ENCODE measurements at regions not wholly inside any gene's neighbourhood (a gene's known extent, or its start where the extent isn't known, plus 50 kb on each side); places are given as distances from the start of the nearest gene placed in this dataset.
"Not testable (repeated sequence)": the region's sequence is repeated elsewhere in the genome, so short reads cannot be mapped to it uniquely, and the experiment has no call there.

- no peak overlapping the region for H3K27ac ChIP-seq
- no peak overlapping the region for H3K4me3 ChIP-seq (ENCODE audit: low read depth in 1 of 2, low read length in 1 of 2)
- H3K9me3 ChIP-seq, result no peaks in the 10 kb centered on the region
- TF ChIP-seq CTCF (IDR thresholded peaks at IDR 0.05), result no peak
- no peaks in the 10 kb centered on the region for H3K36me3 ChIP-seq
- no peaks in the 10 kb centered on the region for H3K4me1 ChIP-seq (ENCODE audit: control insufficient read depth in 1 of 2, insufficient read depth in 1 of 2, low read depth in 1 of 2, low read length in 1 of 2)
- H3K27me3 ChIP-seq, result no peaks in the 10 kb centered on the region
Observed at GRCh38 chr7:152583006-152583405, 92.9 kb downstream of the XRCC2 start.

GRCh38 chr7:152579070-152579469, 96.9 kb downstream of the XRCC2 start:
- TF ChIP-seq CTCF (IDR thresholded peaks at IDR 0.05), result no peak

GRCh38 chr7:152577339-152577738, 98.6 kb downstream of the XRCC2 start:
- Histone ChIP-seq H3K4me1 (ENCODE audit: control insufficient read depth in 1 of 2, insufficient read depth in 1 of 2, low read depth in 1 of 2, low read length in 1 of 2) (no peaks in the 10 kb centered on the region), H3K27ac (no peak overlapping the region), H3K9me3 (no peaks in the 10 kb centered on the region), H3K36me3 (no peaks in the 10 kb centered on the region), H3K4me3 (ENCODE audit: low read depth in 1 of 2, low read length in 1 of 2) (no peak overlapping the region), H3K27me3 (no peaks in the 10 kb centered on the region)
- TF ChIP-seq CTCF (IDR thresholded peaks at IDR 0.05), result no peak

More at GRCh38 chr7:152579070-152579469, 96.9 kb downstream of the XRCC2 start:
- H3K36me3 ChIP-seq, result no peaks in the 10 kb centered on the region
- no peaks in the 10 kb centered on the region for H3K9me3 ChIP-seq
- no peaks in the 10 kb centered on the region for H3K4me1 ChIP-seq (ENCODE audit: control insufficient read depth in 1 of 2, insufficient read depth in 1 of 2, low read depth in 1 of 2, low read length in 1 of 2)
- H3K27me3 ChIP-seq, result no peaks in the 10 kb centered on the region
- H3K4me3 ChIP-seq (ENCODE audit: low read depth in 1 of 2, low read length in 1 of 2), result no peak overlapping the region
- H3K27ac ChIP-seq, result no peak overlapping the region

- no peak overlapping the region for H3K4me3 ChIP-seq (ENCODE audit: low read depth in 1 of 2, low read length in 1 of 2)
- no peaks in the 10 kb centered on the region for H3K27me3 ChIP-seq
- no peaks in the 10 kb centered on the region for H3K9me3 ChIP-seq
- no peak for TF ChIP-seq CTCF (IDR thresholded peaks at IDR 0.05)
- no peak overlapping the region for H3K27ac ChIP-seq
- H3K36me3 ChIP-seq, result no peaks in the 10 kb centered on the region
- no peaks in the 10 kb centered on the region for H3K4me1 ChIP-seq (ENCODE audit: control insufficient read depth in 1 of 2, insufficient read depth in 1 of 2, low read depth in 1 of 2, low read length in 1 of 2)
Observed at GRCh38 chr7:152574892-152575548, 100.9 kb downstream of the XRCC2 start.

GRCh38 chr7:152573186-152573585, 102.8 kb downstream of the XRCC2 start:
- H3K36me3 ChIP-seq; H3K4me3 ChIP-seq (ENCODE audit: low read depth in 1 of 2, low read length in 1 of 2); H3K27me3 ChIP-seq; H3K27ac ChIP-seq; H3K9me3 ChIP-seq; H3K4me1 ChIP-seq (ENCODE audit: control insufficient read depth in 1 of 2, insufficient read depth in 1 of 2, low read depth in 1 of 2, low read length in 1 of 2): not testable (repeated sequence)

GRCh38 chr7:152572101-152572500, 103.8 kb downstream of the XRCC2 start:
- TF ChIP-seq CTCF (IDR thresholded peaks at IDR 0.05), result no peak
- no peak overlapping the region for H3K4me3 ChIP-seq (ENCODE audit: low read depth in 1 of 2, low read length in 1 of 2)
- H3K4me1 ChIP-seq (ENCODE audit: control insufficient read depth in 1 of 2, insufficient read depth in 1 of 2, low read depth in 1 of 2, low read length in 1 of 2), result no peaks in the 10 kb centered on the region
- H3K27me3 ChIP-seq, result no peaks in the 10 kb centered on the region
- H3K36me3 ChIP-seq, result no peaks in the 10 kb centered on the region
- no peak overlapping the region for H3K27ac ChIP-seq
- H3K9me3 ChIP-seq, result no peaks in the 10 kb centered on the region

All from neutrophil (primary cell).